Stimulated activated CD8-positive, alpha-beta memory T cell treated with anti-CD3 and anti-CD28 coated beads, Interleukin-12 subunit alpha, Interleukin-12 subunit beta, amount 100 ng/mL, for 24 hours (primary cell): ENCODE measurements at regions not wholly inside any gene's neighbourhood (a gene's known extent, or its start where the extent isn't known, plus 50 kb on each side); places are given as distances from the start of the nearest gene placed in this dataset.
"Not testable (repeated sequence)": the region's sequence is repeated elsewhere in the genome, so short reads cannot be mapped to it uniquely, and the experiment has no call there.

Experiments used
- DNase-seq: peaks from one replicate; pipeline ENCODE4 v3.0.0-alpha.2; 2020; ENCODE audit errors: extremely low read depth

- no peak for DNase-seq
Observed at GRCh38 chr10:128178302-128178958, 52.2 kb upstream of the MKI67 start.

GRCh38 chr10:128180843-128181242, 54.6 kb upstream of the MKI67 start:
- no peak for DNase-seq

- DNase-seq, result no peak
Observed at GRCh38 chr10:128185627-128186026, 59.4 kb upstream of the MKI67 start.

- no peak for DNase-seq
Observed at GRCh38 chr10:128186959-128187787, 61.0 kb upstream of the MKI67 start.

- no peak for DNase-seq
Observed at GRCh38 chr10:128187788-128188185, 61.6 kb upstream of the MKI67 start.

GRCh38 chr10:128189176-128189575, 63.0 kb upstream of the MKI67 start:
- DNase-seq, result no peak

GRCh38 chr10:128191847-128192246, 65.6 kb upstream of the MKI67 start:
- no peak for DNase-seq

GRCh38 chr10:128201826-128202225, 75.6 kb upstream of the MKI67 start:
- not testable (repeated sequence) for DNase-seq

GRCh38 chr10:128203028-128203427, 76.8 kb upstream of the MKI67 start:
- no peak for DNase-seq

GRCh38 chr10:128205591-128205990, 79.4 kb upstream of the MKI67 start:
- DNase-seq, result not testable (repeated sequence)

GRCh38 chr10:128206676-128207075, 80.5 kb upstream of the MKI67 start:
- DNase-seq, result no peak

GRCh38 chr10:128209862-128210214, 83.6 kb upstream of the MKI67 start:
- DNase-seq, result no peak

GRCh38 chr10:128210215-128211063, 84.2 kb upstream of the MKI67 start:
- peak; percentile 36 for DNase-seq

GRCh38 chr10:128211064-128211504, 84.9 kb upstream of the MKI67 start:
- no peak for DNase-seq

- DNase-seq, result peak; percentile 64
Observed at GRCh38 chr10:128211953-128212727, 85.9 kb upstream of the MKI67 start.

GRCh38 chr10:128213156-128213555, 86.9 kb upstream of the MKI67 start:
- DNase-seq, result no peak

GRCh38 chr10:128215733-128216132, 89.5 kb upstream of the MKI67 start:
- DNase-seq, result no peak

GRCh38 chr10:128217136-128217535, 90.9 kb upstream of the MKI67 start:
- DNase-seq, result no peak

GRCh38 chr10:128218161-128218560, 91.9 kb upstream of the MKI67 start:
- DNase-seq, result no peak

- DNase-seq, result no peak
Observed at GRCh38 chr10:128219295-128219694, 93.1 kb upstream of the MKI67 start.

GRCh38 chr10:128220021-128220420, 93.8 kb upstream of the MKI67 start:
- no peak for DNase-seq

GRCh38 chr10:128221117-128221516, 94.9 kb upstream of the MKI67 start:
- no peak for DNase-seq
